ENCODE measurements at regions not wholly inside any gene's neighbourhood (a gene's known extent, or its start where the extent isn't known, plus 50 kb on each side); places are given as distances from the start of the nearest gene placed in this dataset.
"Not testable (repeated sequence)": the region's sequence is repeated elsewhere in the genome, so short reads cannot be mapped to it uniquely, and the experiment has no call there.

DNA sequence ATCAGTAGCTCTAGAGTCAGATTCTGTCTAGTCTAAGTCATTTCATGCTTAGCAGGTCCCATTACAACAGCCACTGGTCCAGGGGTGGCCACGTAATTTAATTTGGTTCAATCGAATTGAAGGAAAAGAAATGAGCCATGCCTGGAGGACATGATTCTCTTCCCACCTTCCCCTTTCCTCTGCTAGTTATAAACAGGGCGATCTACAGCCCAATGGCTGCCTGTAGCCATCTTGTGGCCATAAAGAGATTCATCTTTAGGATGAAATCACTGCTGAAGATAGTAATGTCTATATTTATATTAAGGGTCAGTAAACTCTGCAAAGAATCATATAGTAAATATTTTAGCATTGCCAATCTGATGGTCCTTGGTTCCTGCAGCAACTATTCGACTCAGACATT, 107.4 kb downstream of the SPDYE17 start:
- not testable (repeated sequence) for DNase-seq

DNA sequence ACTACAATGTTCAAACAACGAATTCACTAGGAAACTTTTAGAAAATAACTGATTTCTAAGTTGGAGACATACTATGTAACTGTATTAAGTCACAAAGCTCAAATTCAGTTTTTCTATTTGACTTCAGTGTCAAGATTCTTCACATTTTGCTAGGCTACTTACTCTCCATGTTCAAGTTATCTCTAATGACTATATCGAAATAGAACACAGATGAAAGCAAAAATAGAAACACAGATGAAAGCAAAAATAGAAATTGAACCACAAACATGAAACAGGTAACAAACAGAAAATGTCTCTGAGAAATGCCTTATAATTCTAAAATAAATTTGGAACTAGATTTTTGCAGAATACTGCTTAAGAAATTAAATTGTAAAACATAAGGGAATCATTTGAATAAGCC, 113.5 kb downstream of the SPDYE17 start:
- not testable (repeated sequence) for DNase-seq

DNA sequence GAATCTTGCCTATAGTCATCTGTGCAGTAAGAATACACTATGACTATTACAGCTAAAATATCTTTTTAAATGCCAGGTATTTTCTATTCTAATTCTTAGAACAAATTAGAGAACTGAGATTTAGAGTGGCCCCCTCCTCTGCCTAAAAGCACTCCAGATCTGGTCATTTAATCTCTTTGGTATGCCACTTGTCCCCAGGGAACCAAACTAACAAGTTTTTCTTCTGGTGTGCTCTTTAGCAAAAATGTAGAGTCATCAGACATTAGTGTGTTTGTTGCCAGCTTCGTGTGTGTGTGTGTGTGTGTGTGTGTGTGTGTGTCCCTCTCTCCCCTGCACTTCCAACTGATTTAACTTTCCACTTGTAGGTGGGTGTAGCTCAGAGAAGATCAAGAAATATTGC, 117.8 kb downstream of the SPDYE17 start:
- DNase-seq = not testable (repeated sequence)

DNA sequence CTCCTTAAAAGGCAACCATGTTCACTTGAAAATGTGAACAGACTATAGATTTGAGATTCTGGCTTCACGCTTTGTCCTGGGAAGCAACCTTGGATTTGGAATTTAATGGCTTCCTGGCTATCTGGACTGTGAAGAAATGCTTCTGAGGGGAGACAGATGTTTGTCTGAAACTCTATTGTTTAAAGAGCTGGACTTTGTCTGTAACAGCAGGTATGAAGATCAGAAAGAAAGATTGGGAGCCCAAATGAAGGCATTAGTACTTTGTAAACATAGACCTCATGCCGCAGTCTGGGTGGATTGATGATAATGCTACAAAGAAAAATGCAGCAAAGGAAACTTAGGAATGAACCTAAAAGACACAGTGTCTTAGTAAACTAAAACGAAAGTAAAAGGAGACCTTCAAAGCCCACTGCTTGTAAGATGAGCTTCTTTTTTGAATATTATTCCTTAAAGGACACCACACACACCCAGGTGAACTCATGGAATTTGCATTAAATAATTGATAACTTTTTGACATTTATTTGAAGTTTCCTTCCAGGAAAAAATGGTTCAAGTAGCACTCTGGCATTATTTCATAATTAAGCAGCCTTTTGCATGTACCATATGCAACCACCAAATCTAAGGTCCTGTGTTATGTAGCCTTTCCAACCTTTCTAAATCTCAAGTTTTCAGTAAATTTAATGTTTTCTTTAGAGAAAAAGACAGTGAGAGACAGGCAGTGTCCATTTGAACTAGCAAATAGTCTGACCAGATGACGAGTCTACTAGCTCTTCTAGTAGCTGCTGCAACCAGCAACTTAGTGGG, 119.9 kb downstream of the SPDYE17 start:
- not testable (repeated sequence) for DNase-seq

DNA sequence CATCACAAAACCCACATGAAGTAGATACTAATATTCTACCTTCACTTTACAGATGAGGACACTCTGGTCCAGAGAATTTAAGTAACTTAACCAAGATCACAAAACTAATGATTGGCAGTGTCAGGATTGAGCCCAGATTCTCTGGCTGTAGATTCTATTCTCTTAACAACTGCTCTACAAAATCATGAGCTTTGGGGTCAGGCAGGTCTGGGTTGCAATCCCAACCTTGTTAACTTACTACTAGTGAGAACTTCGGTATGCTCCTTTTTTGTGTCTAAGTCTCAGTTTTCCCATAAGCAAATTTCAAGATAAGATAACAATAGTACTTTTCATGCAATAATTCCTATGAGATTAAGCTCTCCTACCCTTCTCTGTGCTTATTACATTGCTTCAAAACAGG, 127.5 kb downstream of the SPDYE17 start:
- DNase-seq = not testable (repeated sequence)

DNA sequence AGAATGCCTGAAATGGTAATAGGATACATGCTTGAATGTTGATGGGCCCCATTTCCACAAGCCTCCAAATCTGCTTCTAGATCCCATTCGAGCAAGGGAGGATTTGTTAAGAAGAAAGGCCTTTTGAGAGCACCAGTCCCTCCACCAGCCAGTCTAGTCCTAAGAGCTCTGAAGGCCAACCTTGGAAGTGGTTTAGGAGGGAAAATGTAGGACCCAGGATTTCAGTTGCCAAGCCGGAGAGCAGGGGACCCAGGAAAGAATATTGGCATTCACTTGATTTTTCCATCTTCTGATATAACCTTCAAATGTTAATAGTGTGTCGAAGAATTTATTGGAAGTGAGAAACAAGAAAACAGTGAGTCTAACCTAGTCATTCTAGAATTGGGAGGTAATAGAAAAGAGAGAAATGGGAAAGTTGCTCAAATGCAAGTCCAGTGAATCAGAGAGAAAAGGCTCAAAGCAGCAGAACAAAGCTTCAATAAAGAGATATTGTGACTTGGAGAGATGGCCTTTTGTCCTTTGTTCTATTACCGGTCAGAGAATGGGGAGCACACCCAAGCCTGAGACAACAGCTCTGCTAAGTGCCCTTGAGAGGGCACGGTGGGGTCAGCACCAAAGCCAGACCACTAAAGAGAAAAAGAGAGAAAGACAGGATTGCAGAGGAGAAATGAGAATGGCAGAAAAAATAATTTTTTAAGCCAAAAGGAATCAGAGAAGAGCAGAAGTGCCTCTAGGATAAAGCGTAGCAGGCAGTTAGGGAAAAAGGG, 130.0 kb downstream of the SPDYE17 start:
- DNase-seq = not testable (repeated sequence)

DNA sequence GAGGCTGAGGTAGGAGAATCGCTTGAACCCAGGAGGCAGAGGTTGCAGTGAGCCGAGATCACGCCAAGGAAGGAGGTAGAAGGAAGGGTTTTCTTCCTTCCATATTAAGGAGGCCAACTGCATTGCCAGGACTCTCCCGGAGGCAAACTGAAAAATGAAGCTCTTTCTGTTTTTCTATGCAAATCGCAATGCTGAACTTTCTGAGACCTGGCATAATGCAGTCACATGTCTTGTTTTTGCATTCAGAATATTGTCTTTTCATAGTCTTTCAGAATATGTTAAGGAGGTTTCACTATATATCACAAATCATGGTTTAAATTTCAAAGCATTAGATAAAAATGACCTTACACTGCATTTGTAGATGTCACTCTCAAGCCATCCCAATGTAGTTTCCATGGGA, 133.4 kb downstream of the SPDYE17 start:
- DNase-seq = not testable (repeated sequence)

DNA sequence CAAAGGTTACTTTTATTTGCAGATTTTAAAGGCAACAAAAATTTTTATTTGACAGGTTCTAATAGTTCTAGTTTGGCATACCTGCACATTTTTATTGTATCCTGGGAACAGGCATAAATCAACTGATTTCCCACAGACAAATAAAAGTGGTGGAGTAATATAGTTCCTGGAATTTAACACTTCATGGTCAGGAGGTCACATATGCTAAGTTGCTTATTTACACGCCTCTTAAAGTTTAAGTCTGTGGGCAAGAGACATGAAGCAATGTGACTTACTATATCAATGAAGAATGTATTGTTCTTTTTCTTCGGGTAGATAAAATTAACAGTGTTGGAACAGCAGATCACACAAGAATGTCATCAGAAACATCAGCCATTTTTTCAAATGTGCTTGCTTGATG, 135.2 kb downstream of the SPDYE17 start:
- DNase-seq = not testable (repeated sequence)

DNA sequence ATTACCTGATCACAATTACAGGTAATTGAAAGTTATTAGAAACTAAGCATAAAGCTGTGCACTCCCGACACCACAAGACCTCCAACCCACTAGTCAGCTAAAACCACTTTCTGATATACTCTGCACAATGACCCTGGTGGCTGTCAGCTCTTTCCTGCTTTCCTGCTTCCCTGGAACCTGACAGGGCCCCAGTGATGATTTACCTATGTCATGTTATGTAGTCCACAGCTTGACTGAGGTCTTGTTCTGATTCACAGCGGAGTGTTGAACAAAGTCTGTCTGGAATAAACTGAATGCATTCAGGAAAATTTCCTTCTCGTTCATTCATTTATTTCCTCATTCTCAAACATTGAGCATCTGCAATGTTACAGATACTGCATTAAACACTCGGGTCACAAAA, 136.5 kb downstream of the SPDYE17 start:
- not testable (repeated sequence) for DNase-seq

DNA sequence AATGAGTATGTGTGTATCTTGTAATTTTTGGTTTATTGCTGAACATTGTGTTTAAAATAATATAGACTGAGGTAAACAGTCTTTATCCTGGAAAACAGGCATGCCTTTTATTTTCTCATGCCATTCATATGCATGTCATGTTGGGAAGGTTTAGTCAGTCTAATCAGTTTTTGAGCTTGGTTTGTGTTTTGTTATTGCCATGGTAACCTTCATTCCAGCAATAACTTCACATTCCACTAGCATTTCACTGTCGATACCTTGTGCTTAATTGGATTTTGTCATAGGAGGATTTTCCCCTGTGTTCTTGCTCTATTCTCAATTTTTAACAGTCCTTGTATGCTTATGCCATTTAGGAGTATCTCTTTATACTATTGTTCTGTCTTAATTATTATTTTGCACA, 140.4 kb downstream of the SPDYE17 start:
- DNase-seq = not testable (repeated sequence)

DNA sequence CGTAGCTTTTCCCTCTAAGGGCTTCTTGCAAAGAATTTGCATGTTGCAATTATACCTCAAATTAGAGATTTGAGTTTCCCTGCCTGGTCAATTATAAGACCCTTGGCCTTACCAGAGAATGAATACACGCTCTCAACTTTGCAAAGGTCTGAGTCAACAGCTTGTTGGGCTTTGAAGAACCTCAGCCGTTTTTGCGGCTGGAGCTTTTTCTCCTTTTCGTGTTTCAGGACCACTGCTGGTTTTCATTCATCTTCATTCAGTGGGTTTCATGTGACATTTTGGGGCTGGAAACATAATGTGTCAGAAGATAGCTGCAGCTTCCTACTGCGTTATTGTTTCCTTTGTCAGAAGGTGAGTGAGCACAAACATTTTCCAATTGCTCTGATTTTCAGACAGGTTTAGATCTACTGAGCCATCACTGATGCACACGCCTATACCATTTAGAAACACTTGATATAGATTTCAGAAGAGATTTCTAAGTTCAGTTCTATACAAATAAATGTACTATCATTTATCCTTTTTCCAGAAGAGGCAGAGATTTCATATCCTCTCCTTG, 152.3 kb downstream of the SPDYE17 start:
- DNase-seq = not testable (repeated sequence)

DNA sequence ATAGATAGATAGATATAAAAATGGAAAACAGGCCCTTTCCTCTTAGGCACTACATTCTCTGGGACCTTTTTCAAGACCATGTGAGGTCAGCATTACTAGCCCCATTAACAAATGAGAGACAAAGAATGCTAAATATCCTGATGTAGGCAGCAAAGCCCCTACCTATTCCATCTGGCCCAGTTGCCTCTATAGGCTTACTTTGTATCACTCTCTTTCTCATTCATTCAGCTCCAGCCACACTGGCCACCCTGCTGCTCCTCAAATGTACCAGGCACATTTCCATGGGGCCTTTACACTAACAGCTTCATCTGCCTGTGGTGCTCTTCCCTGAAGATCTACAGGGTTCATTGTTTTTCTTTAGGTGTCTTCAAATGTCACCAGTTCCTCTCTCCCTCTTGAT, 156.4 kb downstream of the SPDYE17 start:
- DNase-seq = not testable (repeated sequence)

DNA sequence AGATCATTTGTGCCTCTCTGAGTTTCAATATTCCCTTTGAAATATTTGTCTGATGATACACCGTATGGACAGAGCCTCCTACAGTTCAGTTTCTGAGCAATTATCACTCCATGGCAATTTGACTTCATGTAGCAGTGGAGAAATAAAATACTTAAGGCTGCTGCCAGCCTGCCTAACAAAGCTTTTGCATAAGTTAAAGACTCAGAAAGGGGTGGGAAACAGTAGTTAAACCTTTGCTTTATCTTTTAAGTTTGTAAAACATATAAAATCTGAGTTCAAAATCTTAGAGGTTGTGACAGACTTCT, 161.7 kb downstream of the SPDYE17 start:
- DNase-seq = not testable (repeated sequence)

DNA sequence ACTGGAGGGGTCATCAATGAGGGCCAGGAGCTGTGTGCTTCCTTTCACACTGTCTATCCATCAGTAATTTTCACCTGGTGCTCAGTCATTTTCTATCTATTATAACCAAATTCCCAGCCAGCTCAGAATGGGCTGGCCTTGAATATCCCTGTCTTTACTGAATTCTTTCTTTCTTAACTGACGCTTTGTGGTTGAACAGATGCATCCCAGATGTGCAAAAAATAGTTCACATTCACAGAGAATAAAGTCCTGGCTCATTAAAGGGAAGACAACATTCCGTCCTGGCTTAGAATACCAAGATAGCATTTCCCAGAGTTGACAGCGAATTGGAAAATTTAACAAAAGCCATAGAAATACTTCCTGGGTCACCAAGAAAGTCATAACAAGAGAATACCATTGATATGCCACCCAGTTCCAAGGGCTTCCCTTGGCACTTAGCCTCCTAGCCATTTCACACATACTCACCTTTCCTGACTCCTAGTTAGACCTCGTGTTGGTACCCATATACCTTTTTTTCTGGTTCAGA, 164.7 kb downstream of the SPDYE17 start:
- DNase-seq = not testable (repeated sequence)

DNA sequence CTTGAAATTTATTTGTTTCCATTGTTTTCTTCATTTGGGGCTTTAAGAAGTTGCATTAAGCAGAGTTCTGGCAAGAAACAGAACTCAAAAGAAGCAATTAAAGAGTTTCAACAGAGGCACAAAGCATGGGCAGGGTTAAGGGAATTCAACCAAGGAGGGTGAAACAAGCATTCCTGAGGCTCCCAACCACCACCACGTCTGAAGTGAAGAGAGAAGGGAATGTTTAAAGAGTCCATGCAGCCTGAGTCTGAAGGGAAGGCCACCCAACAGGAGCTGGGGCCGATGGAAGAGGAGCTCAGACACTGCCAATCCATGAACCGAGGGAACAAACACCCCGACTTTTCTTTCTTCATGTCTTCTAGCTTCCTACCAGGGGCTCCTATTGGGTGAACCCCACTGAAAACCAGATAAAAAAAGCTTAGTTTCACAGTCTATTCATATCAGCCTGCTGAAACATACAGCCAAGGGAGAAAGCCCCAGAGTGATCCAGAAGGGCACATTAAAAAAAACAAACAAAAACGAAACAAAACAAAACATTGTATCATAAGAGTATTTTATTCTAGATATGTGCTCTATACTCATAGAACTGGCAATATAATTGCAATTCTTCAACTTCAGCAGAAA, 168.9 kb downstream of the SPDYE17 start:
- not testable (repeated sequence) for DNase-seq

DNA sequence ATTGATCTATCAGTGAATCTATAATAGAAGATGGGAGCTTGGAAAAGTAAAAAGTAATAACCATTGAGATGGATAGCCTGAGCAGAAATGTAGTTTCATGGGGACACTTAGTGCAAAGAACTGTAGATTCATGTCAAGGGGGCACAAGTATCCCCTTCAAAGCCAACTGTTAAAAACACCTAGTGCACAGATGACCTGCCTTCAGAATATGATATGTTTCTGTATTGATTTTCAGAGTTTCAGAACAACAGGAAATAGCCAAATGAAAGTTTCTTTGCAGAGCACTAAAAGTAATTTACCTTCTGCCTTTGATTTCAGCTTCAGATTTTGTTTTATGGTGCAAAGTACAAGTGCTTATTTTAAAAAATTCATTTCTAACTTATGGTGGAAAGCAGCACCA, 169.9 kb downstream of the SPDYE17 start:
- DNase-seq = not testable (repeated sequence)

DNA sequence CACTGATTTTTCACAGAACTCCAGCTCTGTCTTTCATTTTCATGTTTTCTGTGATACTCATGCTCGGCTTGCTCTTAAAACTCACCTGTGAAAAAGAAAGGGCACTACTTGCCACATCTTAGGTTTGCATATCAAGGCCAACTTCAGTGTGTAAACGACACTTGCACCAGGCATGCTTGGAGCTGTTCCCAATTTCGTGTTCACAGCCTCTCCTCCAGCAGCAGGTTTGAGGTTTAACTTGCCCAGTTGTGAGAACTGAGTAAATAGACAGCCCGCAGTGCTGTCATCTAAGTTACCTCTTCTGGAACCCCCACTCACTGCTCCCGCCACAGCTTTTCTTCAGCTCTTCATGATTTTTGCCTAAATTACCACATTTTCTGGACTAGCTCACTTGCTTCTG, 172.2 kb downstream of the SPDYE17 start:
- DNase-seq = not testable (repeated sequence)

DNA sequence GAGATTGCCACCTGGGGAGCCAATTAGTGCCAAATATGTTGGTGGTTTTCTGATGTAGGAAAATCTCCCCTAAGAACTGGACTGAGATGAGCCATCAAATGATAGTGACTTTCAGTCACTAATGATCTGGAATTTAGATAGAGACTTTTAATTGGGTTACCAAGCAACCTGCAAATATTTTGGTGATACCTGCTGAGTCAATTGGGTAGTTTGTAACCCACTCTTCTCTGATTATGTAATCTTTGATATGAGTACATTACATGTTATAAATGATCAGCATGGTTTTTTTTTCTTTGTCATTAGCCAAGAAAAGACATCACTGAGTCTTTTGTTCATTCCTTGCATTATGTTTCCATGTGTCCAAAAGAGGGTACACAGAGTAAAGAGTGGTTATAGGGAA, 177.5 kb downstream of the SPDYE17 start:
- DNase-seq = not testable (repeated sequence)

DNA sequence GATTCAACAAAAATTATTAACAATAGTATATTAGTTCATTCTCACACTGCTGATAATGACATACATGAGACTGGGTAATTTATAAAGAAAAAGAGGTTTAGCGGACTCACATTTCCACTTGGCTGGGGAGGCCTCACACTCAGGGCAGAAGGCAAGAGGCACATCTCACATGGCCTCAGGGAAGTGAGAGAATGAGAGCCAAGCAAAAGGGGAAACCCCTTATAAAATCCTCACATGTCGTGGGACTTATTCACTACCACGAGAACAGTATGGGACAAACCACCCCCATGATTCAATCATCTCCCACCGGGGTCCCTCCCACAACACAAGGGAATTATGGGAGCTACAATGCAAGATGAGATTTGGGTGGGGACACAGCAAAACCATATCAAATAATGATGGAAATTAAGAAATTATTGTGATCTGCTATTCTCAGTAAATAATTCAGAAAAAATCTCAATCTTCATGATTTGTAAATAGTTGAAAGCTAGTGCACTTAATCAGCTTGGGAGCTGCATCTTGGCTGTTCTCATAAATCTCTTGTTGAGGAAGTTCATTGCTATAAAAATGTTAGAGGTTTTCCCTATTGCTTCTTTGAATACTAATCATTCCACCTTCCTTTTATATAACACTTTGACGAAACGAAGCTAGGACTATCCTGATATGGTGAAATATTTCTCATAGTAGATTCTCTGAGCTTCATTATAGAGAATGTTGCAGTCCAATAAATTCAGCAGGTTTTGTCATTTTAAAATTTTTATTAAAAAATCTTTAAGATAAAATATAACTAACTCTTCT, 179.2 kb downstream of the SPDYE17 start:
- DNase-seq = not testable (repeated sequence)

DNA sequence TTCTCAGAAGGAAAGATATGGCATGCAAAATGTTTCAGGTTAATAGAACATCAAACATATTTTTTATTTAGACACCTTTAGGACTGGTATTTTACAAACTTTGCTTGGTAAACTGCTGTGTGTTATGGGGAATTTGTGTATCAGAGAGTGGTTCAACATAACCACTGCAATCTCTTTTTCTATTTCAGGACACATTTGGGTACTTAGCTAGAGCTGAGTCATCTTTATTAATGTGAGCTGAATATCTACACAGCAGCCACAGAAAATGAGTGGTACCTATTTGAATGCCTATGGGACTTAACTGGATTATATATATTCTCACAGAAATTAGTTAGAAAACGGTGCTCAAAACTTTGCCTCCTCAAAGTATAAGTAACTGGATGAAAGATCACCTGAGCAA, 179.8 kb downstream of the SPDYE17 start:
- not testable (repeated sequence) for DNase-seq

DNA sequence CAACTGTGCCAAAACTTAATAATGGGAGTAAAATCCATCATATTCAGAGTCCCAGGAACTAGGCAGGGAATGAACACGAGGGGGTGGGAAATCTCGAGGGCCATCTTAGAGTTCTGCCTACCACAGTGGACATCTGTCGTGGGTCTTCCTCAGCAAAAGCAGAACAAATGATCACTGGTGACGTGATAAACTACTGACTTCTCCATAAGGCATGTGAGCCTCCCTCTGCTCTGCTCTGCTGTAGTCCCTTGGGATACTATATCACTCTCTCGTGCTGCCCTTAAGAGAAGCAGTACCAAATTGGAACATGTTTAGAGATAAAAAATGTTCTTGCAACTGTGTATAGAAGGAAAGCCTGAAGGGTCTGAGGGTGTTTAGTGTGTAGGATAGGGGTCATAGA, 180.5 kb downstream of the SPDYE17 start:
- DNase-seq = not testable (repeated sequence)

DNA sequence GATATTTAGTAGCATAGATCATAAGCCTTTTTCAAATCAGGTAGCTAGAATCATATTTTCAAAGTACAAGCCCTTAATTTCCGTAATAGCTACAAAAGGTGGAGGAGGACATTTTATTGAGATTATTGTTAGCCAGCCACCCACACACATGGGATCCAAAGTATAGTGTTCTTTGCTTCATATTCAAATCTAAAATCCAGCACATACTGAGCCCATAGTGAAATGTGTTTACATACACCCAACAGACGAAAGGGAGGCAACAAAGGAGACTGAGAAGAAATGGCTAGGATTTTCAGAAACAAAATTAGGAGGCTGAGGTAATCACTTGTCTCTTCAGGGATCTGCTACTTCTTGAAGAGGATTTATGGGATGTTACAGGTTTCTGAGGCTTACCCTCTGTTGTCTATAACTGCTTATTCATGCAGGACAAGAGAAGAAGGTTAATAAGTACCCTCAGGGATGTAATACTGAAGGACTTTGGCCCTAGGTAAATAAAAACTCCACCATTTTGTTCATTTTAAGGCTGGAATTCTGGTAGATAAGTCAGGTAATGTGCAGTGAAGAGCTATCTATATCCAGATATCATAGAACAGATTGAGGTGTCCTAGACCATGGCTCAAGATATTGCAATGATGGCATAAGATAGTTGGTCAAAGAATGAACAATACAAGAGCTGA, 182.1 kb downstream of the SPDYE17 start:
- DNase-seq = not testable (repeated sequence)

All from stimulated activated CD4-positive, alpha-beta T cell treated with anti-CD3 and anti-CD28 coated beads, Interleukin-4, amount 100 ng/mL, for 1 hour (primary cell).